ENCODE measurements at regions not wholly inside any gene's neighbourhood (a gene's known extent, or its start where the extent isn't known, plus 50 kb on each side); places are given as distances from the start of the nearest gene placed in this dataset.

GRCh38 chr5:1642221-1642620 lies 118.5 kb upstream of the LPCAT1 start:
- no peak overlapping the region for H3K27ac ChIP-seq
- no peaks in the 10 kb centered on the region for H3K36me3 ChIP-seq
- TF ChIP-seq POLR2AphosphoS5 (IDR thresholded peaks at IDR 0.05) (no peak), CTCF (IDR thresholded peaks at IDR 0.05) (no peak), POLR2A (IDR thresholded peaks at IDR 0.05) (no peak), EP300 (IDR thresholded peaks at IDR 0.05) (no peak)
- WGBS, 2 donors, result 83 to 91% methylated on average over 8 of the region's 8 CpGs
- peaks cover 4 to 11% (median 6%) of the 10 kb centered on the region in 4 donors for H3K4me1 ChIP-seq
- ATAC-seq (ENCODE audit: low FRiP score in 2 of 2), result no peak
- no peak for DNase-seq
- H3K27me3 ChIP-seq, result peaks cover 0 to 19% (median 6%) of the 10 kb centered on the region in 4 donors
- no peaks in the 10 kb centered on the region for H3K9me3 ChIP-seq
- no peak overlapping the region for H3K4me3 ChIP-seq

GRCh38 chr5:1641560-1642166 lies 117.9 kb upstream of the LPCAT1 start:
- H3K27ac ChIP-seq, result no peak overlapping the region
- H3K27me3 ChIP-seq, result peaks cover 0 to 19% (median 6%) of the 10 kb centered on the region in 4 donors
- no peaks in the 10 kb centered on the region for H3K36me3 ChIP-seq
- DNase-seq (peak in 1 of 2 donors; percentile 87), ATAC-seq (ENCODE audit: low FRiP score in 2 of 2) (peak; percentile 81 to 82)
- no peak for TF ChIP-seq POLR2A (IDR thresholded peaks at IDR 0.05)
- TF ChIP-seq CTCF (IDR thresholded peaks at IDR 0.05), result peak; percentile 48 to 83 (median 72)
- peaks cover 4 to 11% (median 6%) of the 10 kb centered on the region in 4 donors for H3K4me1 ChIP-seq
- no peaks in the 10 kb centered on the region for H3K9me3 ChIP-seq
- WGBS, 2 donors, result 3 to 4% methylated on average over 12 of the region's 12 CpGs
- no peak overlapping the region for H3K4me3 ChIP-seq

GRCh38 chr5:1641041-1641440 lies 117.3 kb upstream of the LPCAT1 start:
- H3K36me3 ChIP-seq, result no peaks in the 10 kb centered on the region
- H3K27me3 ChIP-seq, result peaks cover 0 to 19% (median 6%) of the 10 kb centered on the region in 4 donors
- ATAC-seq (ENCODE audit: low FRiP score in 2 of 2), result no peak
- no peak overlapping the region for H3K4me3 ChIP-seq
- no peak for DNase-seq
- TF ChIP-seq CTCF (IDR thresholded peaks at IDR 0.05), result no peak
- no peak for TF ChIP-seq EP300 (IDR thresholded peaks at IDR 0.05)
- TF ChIP-seq POLR2A (IDR thresholded peaks at IDR 0.05), result no peak
- no peak for TF ChIP-seq POLR2AphosphoS5 (IDR thresholded peaks at IDR 0.05)
- H3K4me1 ChIP-seq, result peaks cover 4 to 11% (median 6%) of the 10 kb centered on the region in 4 donors
- 85% methylated on average over 16 of the region's 16 CpGs for WGBS, 2 donors
- H3K27ac ChIP-seq, result no peak overlapping the region
- H3K9me3 ChIP-seq, result no peaks in the 10 kb centered on the region

GRCh38 chr5:1640421-1640881 lies 116.7 kb upstream of the LPCAT1 start:
- WGBS, 2 donors, result 84 to 93% methylated on average over 13 to 17 of the region's 17 CpGs
- H3K4me1 ChIP-seq, result peaks cover 4 to 11% (median 5%) of the 10 kb centered on the region in 4 donors

GRCh38 chr5:1639757-1640156 lies 116.0 kb upstream of the LPCAT1 start:
- no peak for ATAC-seq (ENCODE audit: low FRiP score in 2 of 2)
- Histone ChIP-seq H3K9me3 (no peaks in the 10 kb centered on the region), H3K36me3 (no peaks in the 10 kb centered on the region), H3K27ac (no peak overlapping the region), H3K4me1 (peaks cover 0 to 4% (median 0%) of the 10 kb centered on the region in 4 donors), H3K4me3 (no peak overlapping the region), H3K27me3 (peaks cover 0 to 15% (median 6%) of the 10 kb centered on the region in 4 donors)
- WGBS, 2 donors, result 84 to 87% methylated on average over 14 of the region's 14 CpGs
- no peak for DNase-seq
- TF ChIP-seq EP300 (IDR thresholded peaks at IDR 0.05), result no peak
- TF ChIP-seq POLR2A (IDR thresholded peaks at IDR 0.05), result no peak
- TF ChIP-seq POLR2AphosphoS5 (IDR thresholded peaks at IDR 0.05), result no peak
- TF ChIP-seq CTCF (IDR thresholded peaks at IDR 0.05), result no peak

More at GRCh38 chr5:1640421-1640881, 116.7 kb upstream of the LPCAT1 start:
- Histone ChIP-seq H3K36me3 (no peaks in the 10 kb centered on the region), H3K9me3 (no peaks in the 10 kb centered on the region), H3K27me3 (peaks cover 0 to 19% (median 6%) of the 10 kb centered on the region in 4 donors), H3K4me3 (no peak overlapping the region), H3K27ac (no peak overlapping the region)
- TF ChIP-seq POLR2AphosphoS5 (IDR thresholded peaks at IDR 0.05), result no peak
- DNase-seq (peak in 1 of 2 donors; percentile 64), ATAC-seq (ENCODE audit: low FRiP score in 2 of 2) (no peak)
